GM06990 (cell line): ENCODE measurements at regions not wholly inside any gene's neighbourhood (a gene's known extent, or its start where the extent isn't known, plus 50 kb on each side); places are given as distances from the start of the nearest gene placed in this dataset.

Source experiments
- DNase-seq: peaks from one replicate; pipeline ENCODE4 v3.0.0-alpha.2; 2011; ENCODE audit not compliant: insufficient read length; ENCODE audit errors: extremely low read depth
- H3K27me3 ChIP-seq: replicated peaks from 2 replicates; pipeline ENCODE4 v1.6.0; 2011; ENCODE audit warnings: low read length; ENCODE audit not compliant: control insufficient read depth, insufficient read depth
- H3K36me3 ChIP-seq: 2 replicates; pipeline ENCODE4 v1.5.1; 2011; ENCODE audit warnings: low read length; ENCODE audit not compliant: control insufficient read depth, insufficient read depth
- H3K4me3 ChIP-seq: replicated peaks from 2 replicates; pipeline ENCODE4 v1.5.1; 2011; ENCODE audit warnings: low read depth, mild to moderate bottlenecking, control low read depth, low read length
- CTCF ChIP-seq: IDR thresholded peaks from 2 replicates; pipeline ENCODE4 v1.5.1; 2011; ENCODE audit warnings: low read length, control low read depth, mild to moderate bottlenecking, inconsistent platforms; ENCODE audit not compliant: insufficient read depth, poor library complexity, severe bottlenecking

GRCh38 chr2:145156199-145156598, 636.3 kb upstream of the ZEB2 start:
- no peak for DNase-seq
- no peaks in the 10 kb centered on the region for H3K36me3 ChIP-seq
- no peak overlapping the region for H3K4me3 ChIP-seq
- no peak for TF ChIP-seq CTCF
- no peaks in the 10 kb centered on the region for H3K27me3 ChIP-seq

- no peak for DNase-seq
- no peaks in the 10 kb centered on the region for H3K27me3 ChIP-seq
- H3K36me3 ChIP-seq, result no peaks in the 10 kb centered on the region
- no peak overlapping the region for H3K4me3 ChIP-seq
- TF ChIP-seq CTCF, result no peak
Observed at GRCh38 chr2:145155196-145155595, 635.3 kb upstream of the ZEB2 start.

- no peak overlapping the region for H3K4me3 ChIP-seq
- H3K36me3 ChIP-seq, result no peaks in the 10 kb centered on the region
- no peaks in the 10 kb centered on the region for H3K27me3 ChIP-seq
- DNase-seq, result no peak
- no peak for TF ChIP-seq CTCF
Observed at GRCh38 chr2:145154731-145155130, 634.8 kb upstream of the ZEB2 start.

- no peak for TF ChIP-seq CTCF
- DNase-seq, result no peak
- H3K4me3 ChIP-seq, result no peak overlapping the region
- no peaks in the 10 kb centered on the region for H3K27me3 ChIP-seq
- no peaks in the 10 kb centered on the region for H3K36me3 ChIP-seq
Observed at GRCh38 chr2:145146691-145147090, 626.8 kb upstream of the ZEB2 start.

- Histone ChIP-seq H3K27me3 (no peaks in the 10 kb centered on the region), H3K36me3 (no peaks in the 10 kb centered on the region), H3K4me3 (no peak overlapping the region)
- no peak for TF ChIP-seq CTCF
- DNase-seq, result no peak
Observed at GRCh38 chr2:145144131-145144728, 624.3 kb upstream of the ZEB2 start.

- no peak overlapping the region for H3K4me3 ChIP-seq
- no peak for TF ChIP-seq CTCF
Observed at GRCh38 chr2:145141981-145142380, 622.1 kb upstream of the ZEB2 start.

More at GRCh38 chr2:145141981-145142380, 622.1 kb upstream of the ZEB2 start:
- DNase-seq, result no peak
- Histone ChIP-seq H3K27me3 (no peaks in the 10 kb centered on the region), H3K36me3 (no peaks in the 10 kb centered on the region)
